Limb (tissue), 2 donors: ENCODE measurements at regions not wholly inside any gene's neighbourhood (a gene's known extent, or its start where the extent isn't known, plus 50 kb on each side); places are given as distances from the start of the nearest gene placed in this dataset.
"Not testable (repeated sequence)": the region's sequence is repeated elsewhere in the genome, so short reads cannot be mapped to it uniquely, and the experiment has no call there.

ENCODE experiments used
- DNase-seq, 2 donors: peaks; one replicate each; pipeline ENCODE4 v3.0.0-alpha.2; 2016; ENCODE audit errors: extremely low spot score in 2 of 2

DNA sequence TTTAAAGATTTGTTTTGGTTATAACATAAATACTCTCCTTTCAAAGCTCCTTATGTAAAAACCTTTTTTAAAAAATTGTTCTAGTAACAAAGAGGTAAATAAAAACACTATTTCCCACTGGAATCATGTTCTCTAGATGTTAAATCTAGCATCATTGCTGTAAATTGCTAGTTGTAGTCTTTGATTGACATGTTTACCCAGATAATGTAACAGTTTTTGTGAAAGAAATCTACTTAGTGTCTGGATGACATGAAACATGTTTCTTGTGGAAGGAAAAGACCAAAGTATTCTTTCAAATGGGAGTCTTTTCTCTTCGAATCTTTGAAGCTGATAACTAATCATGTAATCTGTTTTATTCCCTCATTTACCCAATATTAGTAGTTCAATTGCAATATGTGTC is 1565.9 kb upstream of the WWC1 start:
- no peak for DNase-seq

DNA sequence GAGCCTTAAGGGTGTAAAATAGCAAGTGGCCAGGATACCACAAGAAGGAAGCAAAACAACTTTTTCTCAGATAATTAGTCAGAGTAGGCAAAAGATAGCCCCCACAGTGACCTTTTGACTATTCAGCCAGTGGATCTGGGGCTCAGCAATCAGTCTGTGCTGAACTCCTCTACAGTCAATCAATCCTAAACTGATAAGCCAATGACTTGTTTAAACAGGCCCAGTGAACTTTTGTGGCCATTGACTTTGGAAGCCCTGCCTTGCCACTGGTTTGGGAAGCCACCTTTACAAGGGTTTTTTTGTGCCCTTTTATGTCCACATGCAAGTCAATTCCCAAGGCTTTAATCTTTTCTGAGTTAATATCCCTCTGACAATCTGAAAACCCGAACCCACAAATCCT is 1565.0 kb upstream of the WWC1 start:
- no peak for DNase-seq

DNA sequence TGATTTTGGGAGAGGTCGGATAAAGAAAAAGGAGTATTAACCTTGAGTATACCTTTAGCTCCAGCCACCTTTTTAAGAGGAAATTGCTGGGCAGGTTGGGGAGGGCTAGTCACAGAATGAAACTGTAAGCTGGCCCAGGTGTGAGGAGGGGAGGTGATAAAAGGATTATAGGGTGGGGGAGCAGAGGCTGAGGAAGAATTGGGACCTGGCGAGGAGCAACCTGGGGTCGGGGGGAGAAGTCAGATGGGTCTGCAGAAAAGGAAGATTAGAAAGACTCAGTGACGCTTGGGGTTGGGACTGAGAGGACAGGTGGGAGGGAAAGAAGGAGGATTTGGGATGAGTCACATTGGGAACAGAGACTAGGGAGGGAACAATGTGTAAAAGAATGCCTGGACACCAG is 1548.5 kb upstream of the WWC1 start:
- DNase-seq = not testable (repeated sequence)

DNA sequence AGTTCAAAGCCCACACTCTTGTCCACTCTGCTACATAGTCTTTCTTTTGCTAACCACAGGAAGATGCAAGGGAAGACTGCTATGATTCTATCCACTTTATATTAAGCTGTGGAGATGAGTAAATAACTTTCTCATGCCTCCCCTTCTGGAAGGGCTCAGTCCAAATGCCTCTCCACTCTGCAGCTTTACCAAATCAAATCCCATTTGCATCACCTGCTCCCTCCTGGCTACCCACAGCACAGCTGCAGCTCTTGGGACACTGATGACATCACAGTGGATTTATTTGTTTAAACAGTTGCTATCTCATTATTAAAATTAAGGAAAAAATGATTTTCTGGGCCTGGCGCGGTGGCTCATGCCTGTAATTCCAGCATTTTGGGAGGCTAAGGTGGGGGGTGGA is 1544.9 kb upstream of the WWC1 start:
- no peak for DNase-seq

DNA sequence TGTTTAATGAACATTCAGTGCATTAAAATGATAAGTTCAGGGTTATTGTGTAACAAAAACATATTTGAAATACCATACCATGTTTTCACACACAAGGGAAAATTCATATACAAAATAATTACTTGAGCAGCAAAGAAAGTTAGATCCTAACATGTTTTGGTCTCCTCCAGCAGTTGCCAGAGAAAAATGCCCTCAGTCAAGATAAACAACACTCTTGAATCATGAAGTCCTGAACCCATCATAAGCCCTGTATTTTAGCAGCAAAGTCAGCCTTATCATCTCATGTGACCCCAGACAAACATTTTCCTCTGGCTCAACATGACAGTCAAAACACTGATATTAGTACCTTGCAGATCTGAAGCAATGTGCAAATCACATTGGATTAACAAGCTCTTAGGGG is 1541.1 kb upstream of the WWC1 start:
- no peak for DNase-seq

DNA sequence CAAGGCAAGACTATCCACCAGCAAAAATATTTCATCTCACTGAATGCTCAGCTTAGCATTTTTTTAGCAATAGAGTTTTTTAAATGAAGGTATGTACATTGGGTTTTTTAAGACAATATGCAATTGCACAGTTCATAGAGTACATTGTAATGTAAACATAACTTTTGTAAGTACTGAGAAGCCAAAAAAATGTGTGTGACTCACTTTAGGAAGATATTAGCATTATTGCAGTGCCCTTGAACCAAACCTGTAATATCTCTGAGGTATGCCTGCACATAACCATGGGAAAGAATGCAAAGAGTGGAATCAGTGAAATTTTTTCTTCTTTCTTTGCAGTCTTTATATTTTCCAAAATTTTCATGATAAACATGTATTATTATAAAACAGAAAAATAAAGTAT is 1533.3 kb upstream of the WWC1 start:
- DNase-seq = no peak

DNA sequence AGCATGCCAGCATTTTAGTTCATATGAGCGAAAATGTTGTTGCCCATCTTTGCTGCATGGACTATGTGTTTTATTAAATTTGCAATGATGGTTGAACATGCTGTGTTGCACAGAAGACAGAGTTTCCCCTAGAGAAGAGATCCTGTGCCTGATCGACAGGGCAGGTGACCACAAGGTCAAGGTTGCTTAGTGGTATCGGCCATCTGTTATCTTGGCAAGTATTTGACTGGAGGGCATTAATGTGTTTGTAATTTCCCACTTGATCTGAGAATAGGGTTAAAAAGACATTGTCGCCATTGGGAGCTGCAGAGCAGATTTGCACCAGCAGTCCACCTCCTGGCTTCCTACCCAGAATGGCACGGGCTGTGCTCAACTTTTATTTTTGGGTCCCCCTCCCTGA is 1523.6 kb upstream of the WWC1 start:
- no peak for DNase-seq

DNA sequence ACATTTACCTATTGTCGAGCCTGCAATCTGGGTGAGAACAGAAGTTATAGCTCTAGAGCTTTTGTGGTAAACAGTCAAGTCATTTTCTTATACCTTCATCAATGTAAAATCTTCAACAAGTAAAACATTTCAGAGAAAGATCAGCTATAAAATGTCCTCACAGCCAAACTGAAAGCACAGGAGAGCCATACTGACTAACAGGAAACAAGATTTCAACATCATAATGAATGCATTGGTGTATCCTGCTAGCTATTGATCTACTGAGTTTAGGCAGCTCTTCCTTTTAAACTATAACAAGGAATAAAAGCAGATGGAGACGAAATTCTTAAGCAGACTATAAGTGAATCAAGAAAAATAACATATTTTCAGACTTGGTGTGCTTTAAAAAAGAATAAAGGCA is 1522.9 kb upstream of the WWC1 start:
- DNase-seq = no peak

DNA sequence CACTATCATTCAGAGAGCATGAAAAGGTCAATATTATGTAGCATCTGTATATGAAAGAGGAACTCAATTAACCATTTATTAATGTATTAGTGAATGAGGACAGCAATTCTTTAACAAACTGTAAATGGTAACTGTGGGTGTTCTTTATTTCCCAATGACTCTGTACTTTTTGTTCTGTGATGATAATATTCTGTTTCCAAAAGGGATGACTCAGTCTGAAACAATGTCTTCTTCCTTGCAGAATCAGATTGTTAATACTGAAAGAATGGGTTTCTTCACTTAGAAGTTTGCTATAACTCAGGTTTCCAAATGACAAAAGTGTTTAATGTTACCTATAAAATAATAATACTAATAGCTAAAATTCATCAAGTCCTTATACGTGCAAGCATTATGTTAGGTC is 1518.7 kb upstream of the WWC1 start:
- no peak for DNase-seq

DNA sequence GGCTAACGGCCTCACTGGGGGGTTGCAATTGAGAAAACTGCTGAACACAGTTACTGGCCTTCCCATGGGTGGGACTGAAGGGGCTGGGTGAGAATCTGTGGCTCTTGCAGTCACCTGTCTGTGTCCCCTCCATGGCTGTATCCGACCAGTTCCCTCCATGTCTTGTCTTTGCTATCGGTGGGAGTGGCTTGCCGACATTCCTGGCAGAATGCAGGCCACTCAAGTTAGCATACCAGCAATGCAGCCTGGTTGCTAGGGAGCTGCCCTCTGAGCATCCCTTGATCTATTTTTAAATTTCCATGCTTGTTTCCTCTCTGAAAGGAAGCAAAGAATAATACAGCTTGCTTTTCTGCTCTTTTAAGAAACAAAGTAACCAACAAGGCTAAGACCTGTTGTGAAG is 1509.7 kb upstream of the WWC1 start:
- no peak for DNase-seq

DNA sequence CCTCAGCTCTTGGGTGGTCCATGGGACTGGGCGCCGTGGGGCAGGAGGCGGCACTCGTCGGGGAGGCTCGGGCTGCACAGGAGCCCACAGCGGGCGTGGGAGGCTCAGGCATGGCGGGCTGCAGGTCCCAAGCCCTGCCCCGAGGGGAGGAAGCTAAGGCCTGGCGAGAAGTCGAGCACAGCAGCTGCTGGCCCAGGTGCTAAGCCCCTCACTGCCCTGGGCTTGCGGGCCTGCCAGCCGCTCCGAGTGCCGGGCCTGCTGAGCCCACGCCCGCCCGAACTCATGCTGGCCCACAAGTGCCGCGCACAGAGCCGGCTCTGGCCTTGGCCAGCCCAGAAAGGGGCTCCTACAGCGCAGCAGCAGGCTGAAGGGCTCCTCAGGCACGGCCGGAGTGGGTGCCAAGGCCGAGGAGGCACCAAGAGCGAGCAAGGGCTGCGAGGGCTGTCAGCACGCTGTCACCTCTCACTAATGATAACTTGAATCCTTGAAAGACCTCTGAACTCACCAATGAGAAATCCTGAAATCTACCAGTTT is 1506.8 kb upstream of the WWC1 start:
- DNase-seq = no peak

DNA sequence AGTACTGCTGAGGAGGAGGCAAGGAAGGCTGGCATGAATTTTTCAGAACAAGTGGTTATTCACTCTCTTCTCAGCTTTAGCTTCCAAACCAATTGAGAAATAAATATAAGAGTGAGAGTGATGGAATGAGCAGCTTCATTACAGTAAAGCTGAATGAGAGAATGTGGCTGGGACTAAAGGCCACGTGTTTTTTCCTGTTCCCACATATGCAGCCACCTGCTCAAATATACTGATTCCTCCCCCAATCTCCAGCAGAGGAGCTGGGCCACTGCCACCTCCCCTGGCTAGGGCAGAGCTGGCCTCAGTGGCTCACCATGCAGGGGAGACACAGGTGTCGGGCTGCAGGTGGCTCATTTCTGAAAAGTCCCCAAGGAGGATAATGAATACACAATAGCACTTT is 1505.3 kb upstream of the WWC1 start:
- no peak for DNase-seq

DNA sequence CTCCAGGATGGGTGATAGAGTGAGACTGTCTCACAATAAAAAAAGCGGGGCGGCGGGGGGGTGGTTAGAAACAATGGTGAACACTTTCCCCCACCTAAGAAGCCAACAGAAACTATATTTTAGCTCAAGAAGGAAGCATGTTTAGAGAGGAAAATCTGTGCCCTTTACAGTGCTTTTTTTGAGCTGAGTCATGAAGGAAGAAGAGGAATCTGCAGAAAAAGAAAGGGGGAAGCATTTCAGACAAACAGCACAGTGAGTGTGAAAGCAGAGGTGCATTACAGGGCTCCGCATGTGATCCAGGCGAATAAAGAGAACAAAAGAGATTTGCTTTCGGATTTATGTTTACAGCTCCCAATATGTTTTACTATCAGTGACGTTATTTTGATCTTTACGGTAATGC is 1504.6 kb upstream of the WWC1 start:
- no peak for DNase-seq

DNA sequence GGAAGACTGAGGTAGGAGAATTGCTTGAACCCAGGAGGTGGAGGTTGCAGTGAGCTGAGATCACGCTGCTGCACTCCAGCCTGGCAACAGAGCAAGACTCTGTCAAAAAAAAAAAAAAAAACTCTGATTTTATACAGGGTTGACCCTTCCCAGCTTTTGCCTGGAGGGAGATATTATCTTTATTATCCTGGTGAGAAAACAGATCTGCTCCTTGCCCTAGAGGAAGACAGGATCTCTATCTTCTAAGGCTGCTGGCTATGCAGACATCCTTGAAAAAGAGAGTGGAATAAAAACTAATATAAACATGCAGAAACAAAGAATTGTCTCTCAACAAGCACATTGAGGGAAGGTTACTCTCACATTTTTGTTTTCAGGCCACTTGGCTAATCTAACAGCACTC is 1503.4 kb upstream of the WWC1 start:
- DNase-seq = no peak

DNA sequence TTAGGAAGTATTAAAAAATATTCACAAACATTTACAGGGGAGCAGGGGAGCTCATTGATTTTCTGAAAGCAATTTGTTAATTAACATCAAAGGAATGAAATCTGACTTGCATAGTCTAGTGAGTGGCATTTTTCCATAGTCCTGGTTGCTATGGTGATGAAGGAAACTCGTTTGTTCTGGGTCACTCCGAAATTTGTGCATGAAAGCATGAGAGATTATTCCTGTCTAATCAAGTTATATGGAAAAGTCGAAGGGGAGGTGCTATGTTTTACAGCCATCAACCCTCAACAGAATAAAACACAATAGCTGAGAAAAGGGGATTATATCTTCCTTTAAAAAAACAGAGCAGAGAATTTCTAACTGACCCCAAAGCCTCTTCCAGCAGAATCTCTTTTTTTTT is 1495.7 kb upstream of the WWC1 start:
- DNase-seq = no peak

DNA sequence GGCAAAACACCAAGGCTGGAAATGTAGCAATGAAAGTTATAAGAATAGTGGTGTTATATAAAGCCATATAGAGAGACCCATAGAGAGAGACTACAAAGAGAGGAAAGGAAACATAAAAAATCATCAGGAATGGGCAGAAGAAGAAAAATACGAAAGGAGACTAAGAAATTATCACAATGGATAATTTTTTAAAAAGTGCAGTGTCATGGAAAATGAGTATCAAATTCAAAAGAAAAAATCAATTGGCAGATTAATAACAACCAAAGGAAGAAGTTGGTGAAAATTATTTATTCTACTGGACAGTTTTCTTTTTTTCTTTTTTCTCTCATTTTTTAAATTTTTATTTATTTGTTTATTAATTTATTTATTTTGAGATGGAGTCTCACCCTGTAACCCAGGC is 1488.4 kb upstream of the WWC1 start:
- no peak for DNase-seq

DNA sequence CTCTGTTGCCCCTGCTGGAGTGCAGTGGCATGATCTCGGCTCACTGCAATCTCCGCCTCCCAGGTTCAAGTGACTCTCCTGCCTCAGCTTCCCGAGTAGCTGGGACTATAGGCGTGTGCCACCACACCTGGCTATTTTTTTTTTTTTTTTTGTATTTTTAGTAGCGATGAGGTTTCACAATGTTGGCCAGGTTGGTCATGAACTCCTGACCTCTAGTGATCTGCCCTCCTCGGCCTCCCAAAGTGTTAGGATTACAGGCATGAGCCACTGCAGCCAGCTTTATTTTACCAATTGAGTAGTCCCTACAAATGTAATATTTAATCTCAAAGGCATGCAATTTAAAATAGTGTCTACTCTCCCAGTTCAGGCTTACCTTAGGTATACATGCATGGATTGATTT is 1487.2 kb upstream of the WWC1 start:
- not testable (repeated sequence) for DNase-seq

DNA sequence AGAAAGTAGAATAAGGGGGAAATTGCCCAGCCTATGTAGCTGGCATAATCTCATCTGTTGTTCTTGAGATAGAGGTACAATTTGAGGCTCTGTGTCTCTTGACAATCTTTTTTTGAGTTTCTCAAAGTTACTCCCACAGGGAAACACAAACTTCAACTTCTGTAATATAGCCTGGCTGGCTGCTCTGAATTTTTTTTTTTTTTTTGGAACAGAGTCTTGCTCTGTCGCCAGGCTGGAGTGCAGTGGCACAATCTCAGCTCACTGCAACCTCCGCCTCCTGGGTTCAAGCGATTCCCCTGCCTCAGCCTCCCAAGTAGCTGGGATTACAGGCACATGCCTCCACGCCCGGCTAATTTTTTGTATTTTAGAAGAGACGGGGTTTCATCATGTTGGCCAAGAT is 1486.8 kb upstream of the WWC1 start:
- DNase-seq = not testable (repeated sequence)

DNA sequence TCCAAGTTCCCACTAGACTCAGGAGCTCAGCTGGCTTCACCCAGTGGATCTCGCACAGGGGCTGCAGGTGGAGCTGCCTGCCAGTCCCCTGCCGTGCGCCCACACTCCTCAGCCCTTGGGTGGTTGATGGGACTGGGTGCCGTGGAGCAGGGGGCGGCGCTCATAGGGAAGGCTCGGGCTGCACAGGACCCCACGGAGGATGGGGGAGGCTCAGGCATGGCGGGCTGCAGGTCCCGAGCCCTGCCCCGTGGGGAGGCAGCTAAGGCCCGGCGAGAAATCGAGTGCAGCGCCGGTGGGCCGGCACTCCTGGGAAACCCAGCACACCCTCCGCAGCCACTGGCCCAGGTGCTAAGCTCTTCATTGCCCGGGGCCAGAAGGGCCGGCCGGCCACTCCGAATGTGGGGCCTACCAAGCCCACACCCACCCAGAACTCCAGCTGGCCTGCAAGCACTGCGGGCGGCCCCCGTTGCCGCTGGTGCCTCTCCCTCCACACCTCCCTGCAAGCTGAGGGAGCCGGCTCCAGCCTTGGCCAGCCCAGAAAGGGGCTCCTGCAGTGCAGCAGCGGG is 1481.3 kb upstream of the WWC1 start:
- DNase-seq = not testable (repeated sequence)

DNA sequence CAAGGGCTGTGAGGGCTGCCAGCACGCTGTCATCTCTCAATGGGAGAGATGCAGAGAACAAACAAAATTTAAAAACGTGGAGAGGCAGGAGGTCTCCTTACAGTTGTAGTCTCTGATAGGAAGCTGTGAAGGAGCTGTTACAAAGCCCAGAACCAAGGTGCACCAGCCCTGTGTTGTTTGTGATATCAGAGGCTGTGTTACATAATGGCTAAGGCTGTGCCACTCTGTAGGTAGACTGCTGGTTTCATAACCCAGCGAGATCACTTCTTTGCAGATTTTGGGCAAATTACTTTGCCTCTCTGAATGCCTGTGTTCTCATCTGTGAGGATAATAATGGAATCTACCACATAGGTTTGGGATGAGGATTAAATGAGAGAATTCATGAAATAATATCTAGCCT is 1480.7 kb upstream of the WWC1 start:
- DNase-seq = no peak

DNA sequence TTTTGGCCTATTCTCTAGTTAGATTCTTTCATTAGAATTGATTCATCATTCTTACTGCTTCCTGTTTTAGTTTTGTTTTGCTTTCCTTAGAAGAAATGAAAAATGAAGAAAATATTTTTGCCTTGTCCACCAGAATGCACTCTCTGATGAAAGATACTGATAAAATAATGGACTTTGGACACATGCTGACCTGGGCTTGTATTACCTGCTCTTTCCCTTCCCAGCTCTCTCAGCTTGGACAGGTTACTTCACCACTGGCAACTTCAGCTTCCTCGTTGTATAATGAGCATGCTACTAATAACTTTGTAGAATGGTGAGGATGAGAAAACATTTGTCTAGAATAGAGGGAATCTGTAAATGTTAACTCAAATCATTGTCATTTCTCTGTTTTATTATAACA is 1468.1 kb upstream of the WWC1 start:
- no peak for DNase-seq

DNA sequence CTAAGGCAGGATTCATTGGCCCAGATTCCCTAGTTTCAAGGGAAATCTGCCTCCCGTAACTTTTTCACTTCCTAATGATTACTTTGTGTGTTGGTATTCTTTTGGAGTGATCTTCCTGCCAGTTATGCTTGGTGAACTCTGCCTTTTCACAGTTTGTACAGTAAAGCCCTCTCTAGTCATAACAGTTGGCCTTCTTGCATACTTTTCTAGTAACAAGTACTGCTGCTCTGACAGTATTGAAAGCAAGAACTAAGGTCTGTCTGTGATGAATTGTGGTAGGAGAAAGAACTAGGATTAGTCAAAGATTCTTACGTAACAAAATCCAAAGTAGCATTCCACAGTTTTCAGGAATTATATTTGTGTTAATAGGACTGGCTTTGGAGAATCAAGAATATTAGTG is 1457.2 kb upstream of the WWC1 start:
- DNase-seq = no peak

DNA sequence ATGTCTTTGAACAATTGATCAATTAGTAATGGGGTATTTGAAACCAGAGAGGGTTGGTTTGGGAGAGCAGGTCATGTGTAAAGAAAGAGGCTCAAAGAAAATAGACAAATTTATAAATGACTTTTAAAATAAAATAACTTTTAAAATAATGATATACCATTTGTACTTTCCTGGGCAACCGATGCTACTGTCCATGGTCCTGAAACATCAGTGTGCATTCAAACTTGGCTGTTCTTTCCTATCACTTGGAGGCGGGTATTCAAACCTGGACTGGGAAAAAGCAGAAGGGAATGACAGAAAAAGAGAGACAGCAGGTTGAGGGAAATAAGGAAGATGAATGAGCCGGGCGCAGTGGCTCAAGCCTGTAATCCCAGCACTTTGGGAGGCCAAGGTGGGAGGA is 1446.4 kb upstream of the WWC1 start:
- DNase-seq = peak; percentile 31 to 48

DNA sequence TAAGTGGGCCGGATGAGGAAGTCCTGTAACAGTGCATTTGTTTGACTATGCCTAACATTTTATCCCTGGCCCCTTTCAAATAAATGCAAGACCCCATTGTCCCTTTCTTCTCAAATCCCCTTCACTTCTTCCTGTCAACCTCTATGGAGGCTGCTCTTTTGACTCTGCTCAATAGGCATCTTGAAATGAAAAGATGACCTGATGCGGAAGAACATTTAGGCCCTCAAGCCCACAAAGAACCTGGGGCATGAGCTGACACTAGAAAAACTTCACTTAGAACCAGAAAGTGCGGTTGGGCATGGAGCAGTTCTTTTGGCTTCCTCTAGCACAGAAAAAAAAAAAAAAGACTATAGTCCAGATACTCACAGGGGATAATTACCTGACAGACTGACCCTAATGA is 1434.7 kb upstream of the WWC1 start:
- DNase-seq = no peak
